ENCODE measurements at regions not wholly inside any gene's neighbourhood (a gene's known extent, or its start where the extent isn't known, plus 50 kb on each side); places are given as distances from the start of the nearest gene placed in this dataset.
"Not testable (repeated sequence)": the region's sequence is repeated elsewhere in the genome, so short reads cannot be mapped to it uniquely, and the experiment has no call there.

DNA sequence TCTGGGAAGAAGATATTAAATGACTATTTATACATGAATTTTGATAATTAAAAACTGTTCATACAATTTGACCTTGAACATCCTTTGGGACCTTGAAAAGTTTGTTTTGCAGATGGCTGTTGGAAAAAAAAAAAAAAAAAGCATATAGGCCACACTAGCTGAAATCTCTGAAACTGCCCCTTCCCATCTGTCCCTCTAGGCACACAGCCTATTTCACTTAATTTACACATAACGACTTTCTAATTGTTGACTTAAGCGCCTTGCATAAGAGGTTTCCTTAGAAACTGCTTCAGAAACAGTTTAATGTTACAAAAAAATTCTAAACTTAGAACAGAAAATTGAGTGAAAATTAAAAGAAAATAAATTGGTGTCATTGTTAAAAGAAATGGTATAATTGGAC is 131.0 kb downstream of the COX18 start:
- no peak for DNase-seq

DNA sequence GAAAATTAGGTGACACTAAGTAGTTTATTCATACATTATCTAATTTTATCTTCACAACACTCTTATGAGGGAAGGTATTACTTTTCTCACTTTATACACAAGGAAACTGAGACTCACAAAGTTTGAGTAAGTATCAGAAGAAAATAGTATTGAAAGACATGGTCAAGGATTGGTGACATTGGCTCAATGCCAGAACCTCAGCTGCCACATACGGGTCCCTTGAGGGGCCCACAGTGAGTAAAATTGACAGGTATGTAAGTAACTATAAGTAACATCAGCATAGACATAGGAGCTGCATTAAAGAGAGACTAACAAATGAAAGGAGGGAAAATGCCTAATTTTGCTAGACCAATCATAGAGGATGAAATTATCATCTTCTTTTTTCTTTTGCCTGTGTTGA is 134.1 kb downstream of the COX18 start:
- no peak for DNase-seq

DNA sequence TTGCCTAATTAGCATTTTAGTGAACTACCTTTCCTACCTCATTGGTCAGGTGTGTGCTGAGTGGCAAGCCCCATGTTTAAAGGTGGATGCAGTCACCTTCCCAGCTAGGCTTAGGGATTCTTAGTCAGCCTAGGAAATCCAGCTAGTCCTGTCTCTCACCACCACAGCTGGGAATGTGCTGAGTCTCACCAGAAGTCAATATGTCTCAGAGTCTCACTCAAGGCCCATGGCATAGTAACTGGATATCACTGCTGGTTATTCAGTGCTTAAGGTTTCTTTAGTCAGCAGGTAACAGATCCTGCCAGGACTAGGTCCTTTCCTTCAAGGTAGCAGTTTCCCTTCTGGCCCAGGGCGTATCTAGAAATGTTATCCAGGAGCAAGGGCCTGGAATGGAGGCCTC is 136.5 kb downstream of the COX18 start:
- no peak for DNase-seq

DNA sequence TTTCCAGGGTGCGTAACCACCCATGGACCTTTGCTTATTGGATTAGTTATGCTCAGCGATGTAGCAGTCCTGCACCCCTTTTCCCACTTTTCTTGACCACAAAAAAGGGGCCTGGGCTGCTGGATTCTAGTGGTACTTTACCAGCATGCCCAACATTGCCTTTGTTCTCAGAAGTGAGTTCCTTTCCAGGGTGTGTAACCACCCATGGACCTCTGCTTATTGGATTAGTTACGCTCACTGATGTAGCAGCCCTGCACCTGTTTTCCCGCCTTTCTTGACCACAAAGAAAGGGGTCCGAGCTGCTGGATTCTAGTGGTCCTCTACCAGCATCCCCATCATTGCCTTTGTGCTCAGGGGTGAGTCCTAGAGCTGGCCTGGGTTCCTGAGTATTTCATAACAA is 138.2 kb downstream of the COX18 start:
- no peak for DNase-seq

DNA sequence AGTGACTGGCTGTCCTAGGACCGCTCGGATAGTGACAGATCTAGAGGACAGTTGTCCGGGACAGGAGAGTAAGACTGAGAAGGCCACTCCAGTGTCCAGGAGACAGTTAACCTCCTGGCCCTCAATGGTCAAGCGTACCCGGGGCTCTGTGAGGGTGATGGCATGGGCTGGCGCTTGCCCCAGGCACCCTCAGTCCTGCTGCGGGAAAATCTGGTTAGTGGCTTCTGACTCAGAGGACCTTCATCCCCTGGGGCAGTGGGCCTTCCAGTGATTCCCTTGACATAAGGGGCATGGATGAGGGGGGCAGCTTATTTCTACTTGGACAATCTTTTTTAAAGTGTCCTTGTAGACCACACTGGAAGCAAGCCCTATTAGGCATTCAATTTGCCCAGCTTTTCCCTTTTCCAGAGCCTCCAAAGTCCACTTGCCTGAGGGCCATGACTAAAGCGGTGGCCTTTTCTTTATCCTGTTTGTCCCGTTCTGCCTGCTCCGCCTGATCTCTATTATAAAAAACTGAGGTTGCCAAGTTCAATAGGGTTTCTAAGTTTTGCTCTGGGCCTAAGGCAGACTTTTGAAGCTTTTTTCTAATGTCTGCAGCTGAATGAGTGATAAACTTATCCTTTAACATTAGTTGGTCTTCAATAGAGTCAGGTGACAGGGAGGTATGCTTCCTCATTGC is 139.8 kb downstream of the COX18 start:
- DNase-seq: not testable (repeated sequence)

DNA sequence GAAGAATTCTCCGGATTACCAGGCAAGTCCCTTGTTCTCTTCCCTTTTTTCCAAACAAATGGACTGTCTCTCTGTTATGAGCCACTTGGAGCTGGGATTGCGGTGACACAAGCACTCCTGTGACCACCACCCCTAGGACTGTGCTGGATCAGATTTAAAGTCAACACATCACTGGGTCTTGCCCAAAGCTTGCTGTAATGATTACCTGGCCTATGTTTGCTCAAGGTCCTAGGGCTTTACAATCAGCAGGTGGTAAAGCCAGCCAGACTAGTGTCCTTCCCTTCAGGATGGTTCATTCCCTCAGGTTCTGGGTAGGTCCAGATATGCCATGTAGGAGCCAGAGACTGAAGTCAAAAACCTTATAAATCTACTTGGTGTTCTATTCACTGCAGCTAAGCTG is 144.7 kb downstream of the COX18 start:
- DNase-seq: no peak

DNA sequence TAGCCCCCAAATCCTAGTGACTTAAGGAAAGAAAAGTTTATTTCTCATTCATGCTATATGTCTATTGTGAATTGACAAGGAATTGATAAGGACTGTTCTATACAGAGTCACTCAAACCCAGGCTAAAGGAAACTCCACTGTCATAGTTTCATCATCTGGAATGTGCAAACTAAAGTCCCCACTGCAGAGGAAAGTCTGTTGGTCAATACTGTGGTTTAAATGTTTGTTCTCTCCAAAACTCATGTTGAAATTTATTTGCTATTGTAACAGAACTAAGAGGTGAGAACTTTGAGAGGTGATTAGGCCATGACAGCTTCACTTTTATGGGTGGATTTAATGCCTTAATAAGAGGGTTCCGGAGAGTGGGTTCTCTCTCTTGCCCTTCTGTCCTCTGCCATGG is 149.6 kb downstream of the COX18 start:
- DNase-seq: no peak

DNA sequence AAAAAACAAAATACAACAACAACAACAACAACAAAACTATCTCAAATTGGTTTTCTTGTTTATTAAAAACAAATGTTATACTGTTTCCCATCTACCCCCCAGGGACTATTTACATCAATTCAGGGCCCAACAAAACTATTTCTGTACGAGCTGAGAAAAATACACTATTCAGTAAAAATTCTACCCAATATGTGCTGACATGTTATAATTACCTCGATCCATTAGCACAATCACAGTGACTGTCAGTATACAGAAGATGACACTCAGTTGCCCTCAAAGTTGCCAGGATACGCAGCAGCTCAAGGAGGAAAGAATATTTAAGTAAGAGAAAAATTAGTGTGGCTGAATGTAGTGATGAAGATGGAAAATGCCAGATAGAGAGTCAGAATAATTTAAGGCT is 150.1 kb downstream of the COX18 start:
- DNase-seq: no peak

DNA sequence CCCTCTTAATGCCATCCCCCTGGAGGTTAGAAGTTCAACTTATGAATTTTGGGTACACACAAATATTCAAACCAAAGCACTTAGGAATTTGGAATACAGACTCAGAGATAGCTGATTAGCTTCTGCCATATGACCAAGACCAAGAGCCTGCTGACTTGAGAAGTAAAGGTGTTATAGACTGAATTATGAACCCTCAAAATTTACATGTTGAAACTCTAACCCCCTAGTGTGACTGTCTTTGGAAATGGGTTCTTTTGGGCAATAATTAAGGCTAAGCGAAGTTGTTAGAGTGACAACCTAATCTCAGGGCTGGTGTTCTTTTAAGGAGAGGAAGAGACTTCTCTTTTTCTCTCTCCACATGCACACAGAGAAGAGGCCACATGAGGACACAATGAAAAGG is 151.2 kb downstream of the COX18 start:
- DNase-seq: no peak

DNA sequence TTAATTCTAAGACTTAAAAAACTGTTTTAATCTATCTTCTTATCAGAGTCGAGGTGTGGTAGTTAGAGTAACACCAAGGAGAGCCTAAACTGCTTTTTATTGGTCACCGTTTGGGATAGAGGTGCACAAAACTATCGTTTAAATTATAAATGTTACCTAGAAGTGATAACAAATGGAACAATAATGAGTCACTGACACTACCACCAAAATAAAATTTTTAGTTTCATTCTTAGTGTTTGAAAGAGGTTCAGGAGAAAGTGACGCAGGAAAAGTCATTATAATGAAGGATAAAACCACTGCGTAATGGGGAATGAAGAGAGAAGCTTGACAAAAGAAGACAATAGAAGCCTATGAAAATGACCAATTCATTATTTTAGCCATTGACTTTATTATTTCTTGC is 158.2 kb downstream of the COX18 start:
- DNase-seq: no peak

DNA sequence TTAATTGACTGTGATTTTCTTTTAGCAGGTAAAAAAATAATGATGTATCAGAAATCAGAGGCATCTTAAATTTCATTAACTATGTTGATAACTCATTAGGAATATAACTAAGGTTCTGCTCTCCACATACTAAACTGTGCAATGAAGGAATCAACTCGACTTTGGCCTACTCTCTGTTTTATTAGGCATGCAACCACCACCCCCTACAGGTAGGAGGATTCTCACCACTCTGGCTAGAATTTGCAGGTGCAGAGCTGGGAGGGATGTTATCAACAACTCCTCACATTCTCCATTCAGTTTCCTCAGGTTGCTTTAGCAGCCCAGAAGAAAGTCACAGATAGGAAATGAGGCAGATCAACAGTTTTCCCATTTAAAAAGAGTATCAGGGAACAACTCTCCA is 160.1 kb downstream of the COX18 start:
- no peak for DNase-seq

DNA sequence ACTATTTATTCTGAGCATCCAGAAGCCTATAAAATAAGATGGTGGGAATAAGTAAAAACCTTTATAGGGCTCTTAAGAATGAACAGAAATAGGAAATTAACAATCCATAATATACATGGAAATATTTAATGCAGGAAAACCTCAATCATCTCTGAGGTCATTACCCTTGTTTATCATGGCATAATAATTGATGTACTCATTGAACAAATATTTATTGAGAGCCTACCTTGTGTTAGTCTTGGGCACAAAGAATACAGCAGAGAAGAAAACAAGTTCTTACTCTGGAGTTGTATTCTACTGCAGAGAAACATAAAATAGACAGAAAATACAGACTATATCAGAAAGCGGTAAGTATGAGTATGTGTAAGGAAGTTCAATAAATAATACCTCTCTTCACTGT is 167.2 kb downstream of the COX18 start:
- no peak for DNase-seq

DNA sequence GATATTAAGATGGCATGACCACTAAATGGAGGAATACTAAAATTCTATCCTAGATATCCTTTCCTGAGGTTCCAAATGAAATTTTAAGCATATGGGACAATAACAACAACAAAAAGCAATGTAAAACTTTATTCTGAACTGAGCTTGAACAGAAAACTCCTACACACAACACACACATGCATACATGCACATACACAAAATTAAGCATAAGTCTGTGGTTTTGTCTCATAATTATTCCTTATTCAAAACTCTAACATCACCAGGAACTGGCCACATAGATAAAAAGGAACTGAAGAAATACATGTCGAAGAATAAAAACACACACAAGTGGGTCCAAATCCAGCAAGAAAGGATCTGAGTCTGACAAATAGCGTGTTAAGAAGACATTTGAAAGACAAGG is 168.0 kb downstream of the COX18 start:
- no peak for DNase-seq

DNA sequence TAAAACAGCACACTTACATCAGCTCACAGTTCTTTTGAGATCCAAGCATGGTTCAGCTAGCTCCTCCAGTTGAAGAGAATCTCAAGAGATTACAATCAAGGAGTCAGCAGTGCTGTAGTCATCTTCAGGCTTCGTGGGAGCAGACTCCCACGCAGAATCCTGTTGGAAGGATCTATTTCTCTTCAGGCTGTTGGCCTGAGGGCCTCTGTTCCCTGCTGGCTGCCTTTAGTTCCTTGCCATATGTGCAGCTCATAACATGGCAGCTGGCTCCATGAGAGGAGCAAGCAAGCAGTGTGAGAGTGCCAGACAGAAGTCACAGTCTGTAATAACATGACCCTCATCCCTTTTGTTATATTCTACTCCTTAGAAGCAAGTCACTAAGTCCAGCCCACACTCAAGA is 168.6 kb downstream of the COX18 start:
- DNase-seq: no peak

DNA sequence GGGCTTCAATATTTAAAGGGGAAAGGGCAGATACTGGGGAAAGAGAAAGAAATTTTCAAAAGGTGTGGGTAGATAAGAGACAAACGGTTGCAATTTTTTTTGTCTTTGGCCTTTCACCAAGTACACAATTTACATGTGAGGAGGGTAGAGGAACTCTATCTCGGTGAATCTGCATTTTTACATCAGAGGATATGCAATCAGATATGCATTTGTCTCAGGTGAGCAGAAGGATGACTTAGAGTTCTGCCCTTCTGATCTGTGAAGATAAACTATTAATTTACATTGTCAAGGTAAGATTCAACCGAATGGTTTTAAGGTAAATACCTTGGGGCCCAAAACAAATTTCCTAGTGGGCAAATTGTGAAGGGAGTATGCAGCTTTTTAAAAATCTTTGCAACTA is 169.9 kb downstream of the COX18 start:
- DNase-seq: no peak

DNA sequence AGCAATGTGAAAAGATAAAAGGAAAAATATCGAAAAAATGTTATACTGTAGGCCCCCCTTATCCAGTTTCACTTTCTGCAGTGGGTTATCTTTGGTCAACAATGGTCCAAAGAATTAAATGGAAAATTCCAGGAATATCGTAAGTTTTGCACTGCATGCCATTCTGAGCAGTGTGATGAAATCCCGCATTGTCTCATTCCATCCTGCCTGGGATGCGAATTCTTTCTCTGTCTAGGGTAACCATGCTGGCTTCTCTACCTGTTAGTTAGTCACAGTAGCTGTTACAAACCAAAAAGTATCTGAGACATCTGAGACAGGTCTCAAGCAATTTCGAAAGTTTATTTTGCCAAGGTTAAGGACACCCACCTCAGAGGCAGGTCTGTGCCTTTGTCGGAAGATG is 170.3 kb downstream of the COX18 start:
- no peak for DNase-seq

DNA sequence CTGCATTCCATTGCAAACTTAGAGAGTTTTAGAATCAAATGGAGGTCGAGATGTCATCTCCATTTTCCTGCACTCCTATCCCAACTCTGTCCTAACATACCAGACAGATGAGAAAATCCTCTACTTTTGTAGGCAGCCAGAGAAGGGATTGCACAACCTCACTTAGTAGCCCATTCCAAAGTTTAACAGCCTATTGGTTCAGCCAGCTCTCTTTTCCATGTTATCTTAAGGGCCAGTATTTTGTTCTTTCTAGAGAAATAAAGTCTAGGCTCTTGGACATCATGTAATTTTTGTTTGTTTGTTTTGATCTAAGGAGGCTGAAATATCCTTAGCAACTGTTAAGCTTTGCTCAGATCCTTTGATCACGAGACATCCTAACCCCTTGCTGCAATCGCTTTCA is 173.0 kb downstream of the COX18 start:
- no peak for DNase-seq

DNA sequence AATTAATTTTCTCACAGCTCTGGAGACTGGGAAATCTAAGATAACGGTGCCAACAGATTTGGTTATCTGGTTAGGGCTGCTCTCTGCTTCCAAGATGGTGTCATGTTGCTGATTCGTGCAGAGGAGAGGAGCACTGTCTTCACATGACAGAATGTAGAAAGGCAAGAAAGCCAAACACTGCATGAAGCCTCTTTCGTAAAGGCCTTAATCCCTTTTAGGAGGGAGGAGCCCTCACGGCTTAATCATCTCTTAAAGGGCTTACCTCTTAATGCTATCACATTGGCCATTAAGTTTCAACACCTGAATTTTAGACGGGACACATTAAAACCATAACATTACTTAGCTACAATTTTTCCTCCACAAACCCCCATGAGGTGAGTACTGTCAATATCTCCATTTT is 174.1 kb downstream of the COX18 start:
- no peak for DNase-seq

DNA sequence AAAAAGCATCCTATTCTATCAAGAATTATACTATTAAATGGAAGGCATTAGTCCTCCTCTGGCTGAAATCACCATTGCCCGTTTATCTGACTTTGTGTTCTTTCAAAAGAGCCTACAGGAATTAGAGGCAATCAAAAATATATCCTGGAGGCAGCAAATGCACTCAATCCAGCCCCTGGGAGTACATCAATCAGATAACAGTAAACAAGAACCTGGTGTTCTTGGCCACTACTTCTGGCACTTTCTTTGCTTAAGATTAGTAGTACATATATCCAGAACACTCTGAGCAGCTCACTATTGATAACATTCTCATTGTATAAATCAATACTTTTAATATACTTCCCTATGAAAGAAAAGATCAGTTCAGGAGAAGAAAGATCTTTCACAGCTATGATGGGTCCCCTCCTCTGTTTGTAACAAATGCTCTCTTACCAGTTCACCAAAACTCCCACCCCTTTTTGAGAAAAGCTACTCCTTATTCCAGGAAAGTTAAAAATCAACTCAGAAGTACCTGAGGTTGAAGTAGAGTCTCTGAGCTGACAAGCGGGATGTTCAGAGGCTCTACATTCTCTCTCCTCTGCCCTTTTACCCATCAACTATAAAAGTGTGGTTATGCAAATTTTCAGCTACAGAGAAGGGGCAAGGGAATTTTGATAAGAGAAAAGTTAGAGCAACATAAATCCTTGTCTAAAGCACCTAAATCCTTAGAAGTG is 176.0 kb downstream of the COX18 start:
- no peak for DNase-seq

DNA sequence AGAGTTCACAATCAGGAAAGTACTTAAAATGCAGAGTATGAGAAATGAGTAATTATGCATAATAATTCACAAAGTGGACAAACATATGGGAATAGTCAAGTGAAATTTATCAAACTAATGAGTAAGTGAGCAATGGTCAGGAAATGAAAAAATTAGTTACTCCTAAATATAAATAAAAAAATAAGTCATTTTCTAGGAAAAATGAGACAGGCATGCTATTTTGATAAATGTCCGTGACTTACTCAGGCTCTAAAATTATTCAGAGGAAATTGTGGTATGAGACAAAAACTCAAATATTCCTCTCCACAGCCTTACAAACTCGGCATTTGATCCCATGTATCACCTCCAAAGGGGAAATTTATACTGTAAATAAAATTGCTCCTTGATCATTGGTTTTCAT is 181.2 kb downstream of the COX18 start:
- no peak for DNase-seq

DNA sequence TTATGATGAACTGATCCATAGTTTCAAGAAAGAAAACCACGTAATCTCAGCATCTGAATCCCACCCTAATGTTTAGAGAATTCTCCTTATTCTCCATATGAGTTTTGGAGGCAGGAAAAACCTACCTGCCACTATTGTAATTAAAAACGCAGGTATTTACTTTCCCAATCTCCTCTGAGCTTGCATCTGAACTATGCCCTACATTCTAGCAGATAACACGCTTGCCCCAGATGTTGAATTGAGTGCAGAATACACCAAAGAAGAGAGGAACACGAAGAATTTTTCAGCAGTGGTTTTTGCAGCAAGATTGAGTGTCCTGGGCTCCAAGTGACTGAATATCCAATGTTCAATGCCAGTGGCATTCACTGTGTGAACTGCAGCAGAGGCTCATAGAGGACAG is 182.4 kb downstream of the COX18 start:
- DNase-seq: no peak

DNA sequence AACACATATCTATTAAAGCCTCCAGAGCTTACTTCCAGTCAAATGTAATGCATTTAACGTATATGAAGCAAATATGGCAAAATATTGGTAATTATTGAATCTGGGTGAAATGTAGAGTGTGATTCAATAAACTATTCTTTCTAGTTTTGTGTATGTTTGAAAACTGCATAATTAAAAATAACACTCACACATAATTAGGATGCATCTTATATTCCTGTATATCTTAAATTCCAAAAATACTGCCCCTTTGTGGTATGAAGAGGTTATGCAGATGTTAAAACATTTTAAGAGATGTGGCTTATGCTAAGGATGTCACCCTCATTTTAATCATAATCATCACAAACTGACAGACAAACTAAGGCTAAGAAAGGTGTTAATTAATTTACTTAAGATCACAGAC is 182.9 kb downstream of the COX18 start:
- no peak for DNase-seq

DNA sequence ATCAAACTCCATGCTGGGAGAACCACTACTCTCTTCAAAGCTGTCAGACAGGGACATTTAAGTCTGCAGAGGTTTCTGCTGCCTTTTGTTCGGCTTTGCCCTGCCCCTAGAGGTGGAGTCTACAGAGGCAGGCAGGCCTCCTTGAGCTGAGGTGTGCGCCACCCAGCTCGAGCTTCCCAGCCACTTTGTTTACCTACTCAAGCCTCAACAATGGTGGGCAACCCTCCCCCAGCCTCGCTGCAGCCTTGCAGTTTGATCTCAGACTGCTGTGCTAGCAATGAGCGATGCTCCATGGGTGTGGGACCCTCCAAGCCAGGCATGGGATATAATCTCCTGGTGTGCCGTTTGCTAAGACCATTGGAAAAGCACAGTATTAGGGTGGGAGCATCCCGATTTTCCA is 185.3 kb downstream of the COX18 start:
- not testable (repeated sequence) for DNase-seq

DNA sequence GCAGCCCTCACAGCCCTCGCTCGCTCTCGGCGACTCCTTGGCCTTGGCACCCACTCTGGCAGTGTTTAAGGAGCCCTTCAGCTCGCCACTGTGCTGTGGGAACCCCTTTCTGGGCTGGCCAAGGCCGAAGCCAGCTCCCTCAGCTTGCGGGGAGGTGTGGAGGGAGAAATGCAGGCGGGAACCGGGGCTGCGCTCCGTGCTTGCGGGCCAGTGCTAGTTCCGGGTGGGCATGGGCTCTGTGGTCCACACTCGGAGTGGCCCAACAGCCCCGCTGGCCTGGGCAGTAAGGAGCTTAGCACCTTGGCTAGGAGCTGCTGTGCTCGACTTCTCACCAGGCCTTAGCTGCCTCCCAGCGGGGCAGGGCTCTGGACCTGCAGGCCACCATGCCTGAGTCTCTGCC is 192.6 kb downstream of the COX18 start:
- no peak for DNase-seq

DNA sequence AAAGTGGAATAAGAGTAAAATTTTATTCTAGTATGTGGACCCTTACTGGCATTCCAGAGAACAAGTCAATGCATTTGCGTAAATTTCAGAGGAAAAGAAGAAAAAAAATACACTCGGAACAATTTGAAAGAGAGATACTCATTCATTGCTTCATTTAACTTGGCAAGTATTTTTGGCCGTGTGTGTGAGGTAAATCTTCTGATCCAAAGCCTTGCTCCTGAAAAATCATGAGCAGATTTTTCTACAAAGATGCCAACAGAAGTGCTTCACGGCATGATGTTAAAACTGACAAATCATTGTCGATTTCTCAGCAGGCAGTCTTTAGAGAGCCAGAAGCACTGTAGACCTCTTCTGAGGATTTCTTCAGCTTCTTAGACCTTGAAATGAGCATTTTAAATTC is 194.0 kb downstream of the COX18 start:
- DNase-seq: no peak

All from RPMI8226 (cell line).